ENCODE measurements at regions not wholly inside any gene's neighbourhood (a gene's known extent, or its start where the extent isn't known, plus 50 kb on each side); places are given as distances from the start of the nearest gene placed in this dataset.

DNA sequence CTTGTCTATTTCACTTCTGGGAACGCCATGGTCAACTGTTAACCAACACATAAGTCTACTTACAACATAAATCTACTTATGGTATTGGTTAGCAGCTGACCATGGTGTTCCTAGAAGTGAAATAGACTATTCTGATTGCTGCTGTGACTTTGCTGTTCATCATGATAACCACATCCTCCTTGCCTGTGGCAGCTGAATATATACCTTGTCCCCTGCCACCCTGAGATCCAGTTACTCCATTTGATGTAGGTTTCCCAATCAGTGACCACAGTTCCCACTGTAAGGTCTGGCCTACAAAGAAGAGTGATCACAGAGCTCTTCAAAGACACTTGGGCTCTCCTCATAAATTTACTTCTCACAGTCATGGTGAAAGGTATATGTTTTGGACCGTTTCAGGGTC is 66.8 kb upstream of the ALDH1A3 start:
- H3K4me1 ChIP-seq (ENCODE audit: insufficient read depth, low read length, poor library complexity, severe bottlenecking) = no peaks in the 10 kb centered on the region
- TF ChIP-seq EZH2phosphoT487 (IDR thresholded peaks at IDR 0.05; ENCODE audit: borderline replicate concordance) = no peak
- TF ChIP-seq, protein P1, sequence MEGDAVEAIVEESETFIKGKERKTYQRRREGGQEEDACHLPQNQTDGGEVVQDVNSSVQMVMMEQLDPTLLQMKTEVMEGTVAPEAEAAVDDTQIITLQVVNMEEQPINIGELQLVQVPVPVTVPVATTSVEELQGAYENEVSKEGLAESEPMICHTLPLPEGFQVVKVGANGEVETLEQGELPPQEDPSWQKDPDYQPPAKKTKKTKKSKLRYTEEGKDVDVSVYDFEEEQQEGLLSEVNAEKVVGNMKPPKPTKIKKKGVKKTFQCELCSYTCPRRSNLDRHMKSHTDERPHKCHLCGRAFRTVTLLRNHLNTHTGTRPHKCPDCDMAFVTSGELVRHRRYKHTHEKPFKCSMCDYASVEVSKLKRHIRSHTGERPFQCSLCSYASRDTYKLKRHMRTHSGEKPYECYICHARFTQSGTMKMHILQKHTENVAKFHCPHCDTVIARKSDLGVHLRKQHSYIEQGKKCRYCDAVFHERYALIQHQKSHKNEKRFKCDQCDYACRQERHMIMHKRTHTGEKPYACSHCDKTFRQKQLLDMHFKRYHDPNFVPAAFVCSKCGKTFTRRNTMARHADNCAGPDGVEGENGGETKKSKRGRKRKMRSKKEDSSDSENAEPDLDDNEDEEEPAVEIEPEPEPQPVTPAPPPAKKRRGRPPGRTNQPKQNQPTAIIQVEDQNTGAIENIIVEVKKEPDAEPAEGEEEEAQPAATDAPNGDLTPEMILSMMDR (conservative IDR thresholded peaks at IDR 0.05; ENCODE audit: low read length) = no peak
- no peaks in the 10 kb centered on the region for H3K27me3 ChIP-seq (ENCODE audit: insufficient read depth, low read length, poor library complexity, severe bottlenecking)
- peaks cover 16% of the 10 kb centered on the region; the same call in 1 of the 2 replicates for H3K9me3 ChIP-seq (ENCODE audit: insufficient read depth, low read depth, low read length)
- no peaks in the 10 kb centered on the region for H3K79me2 ChIP-seq (ENCODE audit: insufficient read depth, low read length)
- no peak overlapping the region for H2AFZ ChIP-seq (ENCODE audit: low read length)
- no peaks in the 10 kb centered on the region for H3K9me2 ChIP-seq (replicated peaks; ENCODE audit: low read depth, low read length)
- no peaks in the 10 kb centered on the region for H3F3A ChIP-seq (ENCODE audit: low read depth)
- no peak overlapping the region for H3K4me2 ChIP-seq (ENCODE audit: low read depth, low read length, poor library complexity, severe bottlenecking)
- H3K9ac ChIP-seq (ENCODE audit: low read depth, low read length, poor library complexity, severe bottlenecking) = no peak overlapping the region
- no peaks in the 10 kb centered on the region for H4K20me1 ChIP-seq (ENCODE audit: insufficient read depth, low read length, poor library complexity, severe bottlenecking)
- H3K4me3 ChIP-seq (ENCODE audit: low read length, poor library complexity, severe bottlenecking) = no peak overlapping the region
- no peaks in the 10 kb centered on the region for H3K36me3 ChIP-seq (ENCODE audit: insufficient read depth, low read length)

DNA sequence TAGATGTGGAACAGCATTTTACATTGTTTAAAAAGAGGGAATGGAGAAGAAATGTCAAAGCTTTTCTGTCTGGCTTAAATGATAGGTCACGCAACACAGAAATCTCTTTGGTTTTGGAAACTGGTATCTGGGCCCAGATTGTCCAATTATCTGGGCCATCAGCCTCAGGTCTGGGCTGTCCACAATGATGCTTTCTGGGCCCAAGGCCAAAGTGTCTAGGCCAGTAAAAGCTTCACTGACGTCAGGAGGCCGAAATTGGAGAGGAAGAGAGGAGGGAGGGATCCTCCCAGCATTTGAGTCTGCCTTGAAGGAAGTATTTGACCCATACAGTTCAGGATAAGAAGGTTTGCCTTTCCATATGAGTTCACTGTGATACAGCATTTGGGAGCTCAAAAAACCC is 60.7 kb upstream of the ALDH1A3 start:
- Histone ChIP-seq H3K4me3 (ENCODE audit: low read length, poor library complexity, severe bottlenecking) (no peak overlapping the region), H3K36me3 (ENCODE audit: insufficient read depth, low read length) (no peaks in the 10 kb centered on the region), H3K4me2 (ENCODE audit: low read depth, low read length, poor library complexity, severe bottlenecking) (no peak overlapping the region), H3K27me3 (ENCODE audit: insufficient read depth, low read length, poor library complexity, severe bottlenecking) (no peaks in the 10 kb centered on the region), H3K9me3 (ENCODE audit: insufficient read depth, low read depth, low read length) (no peaks in the 10 kb centered on the region), H3K79me2 (ENCODE audit: insufficient read depth, low read length) (no peaks in the 10 kb centered on the region), H2AFZ (ENCODE audit: low read length) (no peak overlapping the region), H3K9ac (ENCODE audit: low read depth, low read length, poor library complexity, severe bottlenecking) (no peak overlapping the region), H3K4me1 (ENCODE audit: insufficient read depth, low read length, poor library complexity, severe bottlenecking) (no peaks in the 10 kb centered on the region), H3F3A (ENCODE audit: low read depth) (no peaks in the 10 kb centered on the region), H3K9me2 (replicated peaks; ENCODE audit: low read depth, low read length) (no peaks in the 10 kb centered on the region), H4K20me1 (ENCODE audit: insufficient read depth, low read length, poor library complexity, severe bottlenecking) (no peaks in the 10 kb centered on the region)
- TF ChIP-seq, protein P1 (conservative IDR thresholded peaks at IDR 0.05; ENCODE audit: low read length) = no peak
- no peak for TF ChIP-seq EZH2phosphoT487 (IDR thresholded peaks at IDR 0.05; ENCODE audit: borderline replicate concordance)

DNA sequence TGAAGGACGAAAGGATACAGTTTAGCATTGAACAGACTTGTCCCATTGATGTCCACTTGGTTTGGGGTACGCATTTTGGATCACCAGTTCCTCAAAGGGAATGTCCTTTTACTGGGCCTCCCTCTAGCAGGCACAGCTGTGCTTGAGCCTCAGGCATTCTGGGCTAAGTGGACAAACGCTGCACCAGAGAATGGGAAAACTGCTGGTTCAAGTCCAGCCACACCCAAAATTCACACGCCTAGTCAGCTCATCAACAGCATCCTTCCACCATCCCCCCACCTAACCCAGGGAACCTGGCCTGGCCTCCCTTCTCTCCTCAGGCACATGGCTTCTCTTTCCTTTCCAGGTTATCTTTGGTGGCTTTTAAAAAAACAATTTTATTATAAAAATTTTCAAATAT is 59.1 kb upstream of the ALDH1A3 start:
- H3K36me3 ChIP-seq (ENCODE audit: insufficient read depth, low read length) = no peaks in the 10 kb centered on the region

More for the DNA sequence above, 59.1 kb upstream of the ALDH1A3 start:
- Histone ChIP-seq H3K9me3 (ENCODE audit: insufficient read depth, low read depth, low read length) (no peaks in the 10 kb centered on the region), H3K9me2 (replicated peaks; ENCODE audit: low read depth, low read length) (no peaks in the 10 kb centered on the region), H3K4me1 (ENCODE audit: insufficient read depth, low read length, poor library complexity, severe bottlenecking) (no peaks in the 10 kb centered on the region), H3K27me3 (ENCODE audit: insufficient read depth, low read length, poor library complexity, severe bottlenecking) (no peaks in the 10 kb centered on the region), H3F3A (ENCODE audit: low read depth) (no peaks in the 10 kb centered on the region), H3K4me3 (ENCODE audit: low read length, poor library complexity, severe bottlenecking) (no peak overlapping the region), H3K9ac (ENCODE audit: low read depth, low read length, poor library complexity, severe bottlenecking) (no peak overlapping the region), H4K20me1 (ENCODE audit: insufficient read depth, low read length, poor library complexity, severe bottlenecking) (no peaks in the 10 kb centered on the region), H3K79me2 (ENCODE audit: insufficient read depth, low read length) (no peaks in the 10 kb centered on the region), H3K4me2 (ENCODE audit: low read depth, low read length, poor library complexity, severe bottlenecking) (no peak overlapping the region), H2AFZ (ENCODE audit: low read length) (no peak overlapping the region)
- TF ChIP-seq, protein P1 (conservative IDR thresholded peaks at IDR 0.05; ENCODE audit: low read length) = no peak
